Endothelial cell of umbilical vein (primary cell): ENCODE measurements at regions not wholly inside any gene's neighbourhood (a gene's known extent, or its start where the extent isn't known, plus 50 kb on each side); places are given as distances from the start of the nearest gene placed in this dataset.

ENCODE experiments used
- BruUV-seq: library from RNA; stranded (reverse); fragments of 400-500 nt; replicated peaks from 2 replicates; lab custom pipeline; 2021; lab: Mats Ljungman, UMichigan
- CTCF ChIA-PET: fragments of 300-600, 350-600 bp; sonication (Branson Sonifier 250); formaldehyde crosslinking; loops from one replicate; lab custom pipeline; 2021; ENCODE audit warnings: antibody characterized with exemption, inconsistent platforms; lab: Charles Lee
- POLR2A ChIA-PET: fragments of 300-600, 350-600 bp; sonication (Branson Sonifier 250); formaldehyde crosslinking; loops from one replicate; lab custom pipeline; 2021; ENCODE audit warnings: antibody characterized with exemption, inconsistent platforms; lab: Charles Lee
- DNase-seq: peaks from one replicate; pipeline ENCODE4 v3.0.0-alpha.2; 2011; ENCODE audit warnings: low read depth, low spot score
- FAIRE-seq: peaks from 2 replicates; lab custom pipeline; 2011; peaks lifted over from hg19 to GRCh38; lab: Jason Lieb, UNC
- H2AFZ ChIP-seq: 2 replicates; pipeline ENCODE4 v1.6.0; 2012; ENCODE audit warnings: low read depth, low read length, control low read depth, inconsistent platforms
- H3K27ac ChIP-seq: 2 replicates; pipeline ENCODE4 v1.5.1; 2011; ENCODE audit warnings: low read depth, mild to moderate bottlenecking, control low read depth, low read length, moderate library complexity; ENCODE audit not compliant: insufficient read depth
- H3K27me3 ChIP-seq, 2 experiments: 2 replicates each; pipeline versions ENCODE4 v1.6.0 to v1.6.1; 2011; ENCODE audit warnings: low read length in 2 of 2, mixed read lengths in 1 of 2; ENCODE audit not compliant: control insufficient read depth in 2 of 2, insufficient read depth in 2 of 2
- H3K36me3 ChIP-seq, 2 experiments: 2 replicates in 1 of 2; 3 replicates in 1 of 2; pipeline ENCODE4 v1.5.1; 2011; ENCODE audit warnings: low read length in 2 of 2, mild to moderate bottlenecking in 1 of 2, moderate library complexity in 1 of 2; ENCODE audit not compliant: control insufficient read depth in 2 of 2, insufficient read depth in 2 of 2; ENCODE audit errors: extremely low read depth in 1 of 2
- H3K4me1 ChIP-seq: 3 replicates; pipeline ENCODE4 v1.5.1; 2011; ENCODE audit warnings: mild to moderate bottlenecking, low read length; ENCODE audit not compliant: control insufficient read depth, insufficient read depth; ENCODE audit errors: extremely low read depth
- H3K4me2 ChIP-seq: 2 replicates; pipeline ENCODE4 v1.6.1; 2011; ENCODE audit warnings: low read length, control low read depth, mixed read lengths; ENCODE audit not compliant: insufficient read depth
- H3K4me3 ChIP-seq, 3 experiments: fragments of 200-600 bp in 1 of 3; sonication (generic), shearing (Covaris generic) in 1 of 3; replicated peaks in 1 of 3; 2 replicates each; pipeline ENCODE4 v1.5.1; 2011 to 2016; ENCODE audit warnings: control low read depth in 3 of 3, low read length in 3 of 3, mild to moderate bottlenecking in 2 of 3, inconsistent platforms in 1 of 3, low read depth in 1 of 3, moderate library complexity in 1 of 3; ENCODE audit not compliant: insufficient read depth in 1 of 3
- H3K79me2 ChIP-seq: 2 replicates; pipeline ENCODE4 v1.6.0; 2012; ENCODE audit warnings: low read length, inconsistent platforms; ENCODE audit not compliant: control insufficient read depth, insufficient read depth
- H3K9ac ChIP-seq: replicated peaks from 2 replicates; pipeline ENCODE3; 2011; ENCODE audit warnings: low read length, control low read depth; ENCODE audit not compliant: insufficient read depth; ENCODE audit errors: extremely low read depth
- H3K9me1 ChIP-seq: replicated peaks from 3 replicates; pipeline ENCODE4 v1.6.0; 2011; ENCODE audit warnings: mild to moderate bottlenecking, low read length; ENCODE audit not compliant: control insufficient read depth, insufficient read depth; ENCODE audit errors: extremely low read depth
- H3K9me3 ChIP-seq: replicated peaks from 2 replicates; pipeline ENCODE4 v1.5.1; 2012; ENCODE audit warnings: low read length, inconsistent platforms; ENCODE audit not compliant: control insufficient read depth, insufficient read depth
- H4K20me1 ChIP-seq: replicated peaks from 2 replicates; pipeline ENCODE3; 2011; ENCODE audit warnings: mild to moderate bottlenecking, low read length; ENCODE audit not compliant: control insufficient read depth, insufficient read depth; ENCODE audit errors: extremely low read depth
- CTCF ChIP-seq, 2 donors: IDR thresholded peaks; 1 replicate in 1 of 2; 2 replicates in 1 of 2; pipeline ENCODE4 v1.5.1; 2011; ENCODE audit warnings: low read length in 2 of 2, mild to moderate bottlenecking in 2 of 2, moderate library complexity in 2 of 2, control low read depth in 1 of 2, inconsistent platforms in 1 of 2, low read depth in 1 of 2; ENCODE audit not compliant: insufficient read depth in 1 of 2; ENCODE audit errors: extremely low read depth in 1 of 2
- EZH2 ChIP-seq: IDR thresholded peaks from 2 replicates; pipeline ENCODE4 v1.6.1; 2012; ENCODE audit warnings: borderline replicate concordance, low read depth, mild to moderate bottlenecking, moderate library complexity, low read length, inconsistent platforms; ENCODE audit not compliant: severe bottlenecking
- FOS ChIP-seq: IDR thresholded peaks from 2 replicates; pipeline ENCODE4 v1.6.1; 2011; ENCODE audit warnings: mild to moderate bottlenecking, low read length, moderate library complexity, borderline replicate concordance; ENCODE audit not compliant: insufficient read depth
- GATA2 ChIP-seq: IDR thresholded peaks from 2 replicates; pipeline ENCODE4 v1.7.0; 2011; ENCODE audit warnings: low read depth, mild to moderate bottlenecking, moderate library complexity, mixed read lengths, low read length; ENCODE audit not compliant: insufficient read length, insufficient read depth
- JUN ChIP-seq: IDR thresholded peaks from 2 replicates; pipeline ENCODE4 v1.6.1; 2011; ENCODE audit warnings: borderline replicate concordance, low read depth; ENCODE audit not compliant: insufficient read length, insufficient read depth
- MAX ChIP-seq: IDR thresholded peaks from 2 replicates; pipeline ENCODE4 v1.6.1; 2011; ENCODE audit not compliant: insufficient read depth, insufficient read length
- MYC ChIP-seq: IDR thresholded peaks from one replicate; pipeline ENCODE4 v1.6.1; 2011; ENCODE audit warnings: mild to moderate bottlenecking, low read depth, low read length
- POLR2A ChIP-seq: IDR thresholded peaks from 2 replicates; pipeline ENCODE4 v1.6.1; 2012; ENCODE audit warnings: low read depth, mild to moderate bottlenecking, control low read depth, low read length
- POLR2AphosphoS5 ChIP-seq: IDR thresholded peaks from 2 replicates; pipeline ENCODE4 v1.6.1; 2012; ENCODE audit warnings: low read depth, mild to moderate bottlenecking, control low read depth, low read length, moderate library complexity; ENCODE audit not compliant: insufficient read depth
- dilution Hi-C: fragments of 300-500 bp; cut with MboI; formaldehyde crosslinking; loops from one replicate; pipeline ENCODE4 v1.15.0; 2019; ENCODE audit warnings: low sequenced_read_pairs; ENCODE audit not compliant: extremely low pct_ligation_motif_present
- intact Hi-C: fragments of 100-400 bp; cut with micrococcal nuclease; formaldehyde crosslinking; loops from one replicate; pipeline ENCODE4 v1.10.0; 2022

GRCh38 chr3:117217760-117218316, 508.3 kb downstream of the TUSC7 start:
- DNase-seq (no peak), FAIRE-seq (no peak)
- H2AFZ ChIP-seq, result no peak overlapping the region
- POLR2A ChIA-PET, result no interaction called here
- intact Hi-C loops (no loop called here), dilution Hi-C loops (no loop called here)
- H3K9me3 ChIP-seq, result no peaks in the 10 kb centered on the region
- no peak overlapping the region for H3K9ac ChIP-seq
- H3K36me3 ChIP-seq, result no peaks in the 10 kb centered on the region
- TF ChIP-seq EZH2, result no peak
- no peak for TF ChIP-seq GATA2
- TF ChIP-seq POLR2AphosphoS5, result no peak
- TF ChIP-seq MAX, result no peak
- TF ChIP-seq JUN, result no peak
- no peak for TF ChIP-seq FOS
- no peak for TF ChIP-seq POLR2A
- no peak for TF ChIP-seq CTCF (IDR thresholded peaks at IDR 0.05; ENCODE audit: extremely low read depth in 1 of 2, insufficient read depth in 1 of 2, low read depth in 1 of 2, low read length in 2 of 2)
- TF ChIP-seq MYC, result no peak
- no peaks in the 10 kb centered on the region for H3K4me1 ChIP-seq
- no peak overlapping the region for H3K4me3 ChIP-seq
- H3K4me2 ChIP-seq, result no peak overlapping the region
- H3K27me3 ChIP-seq, result no peaks in the 10 kb centered on the region
- CTCF ChIA-PET, result interaction anchor here (2.5 kb wide), 1 partner anchor 17 kb away, joined by 6 read pairs; no protein-coding TSS in a partner anchor
- H3K79me2 ChIP-seq, result no peaks in the 10 kb centered on the region
- H3K9me1 ChIP-seq, result no peaks in the 10 kb centered on the region
- no peaks in the 10 kb centered on the region for H4K20me1 ChIP-seq
- no TSS peak for BruUV-seq
- no peak overlapping the region for H3K27ac ChIP-seq
